ENCODE measurements at regions not wholly inside any gene's neighbourhood (a gene's known extent, or its start where the extent isn't known, plus 50 kb on each side); places are given as distances from the start of the nearest gene placed in this dataset.

DNA sequence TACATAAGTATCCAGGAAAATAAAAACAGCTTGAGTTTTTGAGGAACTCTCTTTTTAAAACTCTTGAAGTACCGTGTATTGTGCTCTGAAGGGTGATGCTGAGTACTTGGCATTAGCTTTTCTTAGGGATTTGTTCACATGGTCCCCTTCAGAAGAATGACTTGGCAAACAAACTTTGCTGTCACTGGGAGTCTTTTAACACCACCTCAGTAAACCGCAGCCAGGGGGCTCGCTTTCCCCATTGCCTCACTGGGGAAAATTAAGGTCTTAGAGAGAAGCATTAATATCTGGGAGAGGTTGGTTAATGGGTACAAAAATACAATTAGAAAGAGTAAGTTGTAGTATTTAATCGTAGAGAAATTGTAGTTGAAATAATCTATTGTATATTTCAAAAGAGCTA lies 105.9 kb upstream of the DAP start:
- no peaks in the 10 kb centered on the region for H4K20me1 ChIP-seq (ENCODE audit: insufficient read depth, poor library complexity, severe bottlenecking)
- no peaks in the 10 kb centered on the region for H3K36me3 ChIP-seq (replicated peaks; ENCODE audit: insufficient read depth, low read depth)
- H3K4me2 ChIP-seq, result no peak overlapping the region
- H3K4me3 ChIP-seq, result no peak overlapping the region
- H3K27ac ChIP-seq, result no peak overlapping the region
- H3K79me2 ChIP-seq, result no peaks in the 10 kb centered on the region
- H3K9me2 ChIP-seq (replicated peaks; ENCODE audit: insufficient read depth), result no peaks in the 10 kb centered on the region
- no peak overlapping the region for H2AFZ ChIP-seq
- H3K27me3 ChIP-seq, result no peaks in the 10 kb centered on the region
- peak; percentile 17 for TF ChIP-seq CTCF (IDR thresholded peaks at IDR 0.05; ENCODE audit: poor library complexity)
- no peak for TF ChIP-seq EZH2 (IDR thresholded peaks at IDR 0.05; ENCODE audit: borderline replicate concordance)
- DNase-seq (ENCODE audit: low spot score), result no peak
- whole genome bisulfite sequencing (ENCODE audit: low lambda C conversion rate, missing lambda C conversion rate), result 43% methylated on average over 4 of the region's 4 CpGs
- H3K4me1 ChIP-seq (ENCODE audit: insufficient read depth), result no peaks in the 10 kb centered on the region
- no peaks in the 10 kb centered on the region for H3K9me3 ChIP-seq (ENCODE audit: low read depth)

DNA sequence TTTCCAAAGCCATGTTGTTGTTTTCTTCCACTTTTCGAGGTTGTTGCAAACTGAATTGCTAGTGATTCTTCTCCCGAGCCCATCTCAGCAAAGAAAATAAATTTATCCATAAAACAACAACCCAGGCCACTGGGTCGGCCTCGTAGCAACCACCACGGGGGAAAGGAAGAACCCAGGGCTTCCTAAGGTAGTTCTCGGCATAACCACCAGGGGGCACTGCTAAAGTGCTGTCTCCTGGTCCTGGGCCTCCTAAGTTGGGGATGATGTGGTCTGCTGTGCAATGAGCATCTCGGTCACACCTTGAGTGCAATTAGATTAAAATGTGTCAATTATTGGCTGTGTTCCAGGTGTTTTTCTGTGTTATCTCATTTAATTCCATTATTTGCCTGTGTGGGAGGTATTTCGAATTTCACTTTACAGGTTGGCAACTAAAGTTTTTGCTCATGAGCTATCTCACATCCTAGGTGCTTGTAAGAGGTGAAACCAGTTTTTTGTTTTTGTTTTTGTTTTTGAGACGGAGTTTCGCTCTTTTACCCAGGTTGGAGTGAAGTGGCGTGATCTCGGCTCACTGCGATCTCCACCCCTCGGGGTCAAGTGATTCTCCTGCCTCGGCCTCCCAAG lies 102.8 kb upstream of the DAP start:
- no peaks in the 10 kb centered on the region for H4K20me1 ChIP-seq (ENCODE audit: insufficient read depth, poor library complexity, severe bottlenecking)
- H2AFZ ChIP-seq, result no peak overlapping the region
- H3K4me1 ChIP-seq (ENCODE audit: insufficient read depth), result no peaks in the 10 kb centered on the region
- H3K4me2 ChIP-seq, result no peak overlapping the region
- no peaks in the 10 kb centered on the region for H3K36me3 ChIP-seq (replicated peaks; ENCODE audit: insufficient read depth, low read depth)
- TF ChIP-seq EZH2 (IDR thresholded peaks at IDR 0.05; ENCODE audit: borderline replicate concordance) (no peak), CTCF (IDR thresholded peaks at IDR 0.05; ENCODE audit: poor library complexity) (peak; percentile 65)
- WGBS (ENCODE audit: low lambda C conversion rate, missing lambda C conversion rate), result 72% methylated on average over 15 of the region's 15 CpGs
- H3K9me2 ChIP-seq (replicated peaks; ENCODE audit: insufficient read depth), result no peaks in the 10 kb centered on the region
- H3K79me2 ChIP-seq, result no peaks in the 10 kb centered on the region
- DNase-seq (ENCODE audit: low spot score), result peak; percentile 48
- H3K27ac ChIP-seq, result no peak overlapping the region
- no peaks in the 10 kb centered on the region for H3K27me3 ChIP-seq
- no peak overlapping the region for H3K4me3 ChIP-seq
- H3K9me3 ChIP-seq (ENCODE audit: low read depth), result no peaks in the 10 kb centered on the region

- H3K4me2 ChIP-seq, result no peak overlapping the region
- H3K79me2 ChIP-seq, result no peaks in the 10 kb centered on the region
- no peak overlapping the region for H3K27ac ChIP-seq
- H3K9me2 ChIP-seq (replicated peaks; ENCODE audit: insufficient read depth), result no peaks in the 10 kb centered on the region
- DNase-seq (ENCODE audit: low spot score), result no peak
- no peaks in the 10 kb centered on the region for H4K20me1 ChIP-seq (ENCODE audit: insufficient read depth, poor library complexity, severe bottlenecking)
- TF ChIP-seq CTCF (IDR thresholded peaks at IDR 0.05; ENCODE audit: poor library complexity) (no peak), EZH2 (IDR thresholded peaks at IDR 0.05; ENCODE audit: borderline replicate concordance) (no peak), EZH2phosphoT487 (IDR thresholded peaks at IDR 0.05; ENCODE audit: low read depth, severe bottlenecking, unreplicated experiment) (no peak)
- 100% methylated on average over 1 of the region's 1 CpG for WGBS (ENCODE audit: low lambda C conversion rate, missing lambda C conversion rate)
- no peaks in the 10 kb centered on the region for H3K27me3 ChIP-seq
- no peaks in the 10 kb centered on the region for H3K9me3 ChIP-seq (ENCODE audit: low read depth)
- H3K4me1 ChIP-seq (ENCODE audit: insufficient read depth), result peaks cover 5% of the 10 kb centered on the region
- H3K36me3 ChIP-seq (replicated peaks; ENCODE audit: insufficient read depth, low read depth), result no peaks in the 10 kb centered on the region
- no peak overlapping the region for H3K4me3 ChIP-seq
- no peak overlapping the region for H2AFZ ChIP-seq
Observed at GRCh38 chr5:10862085-10862484, 101.1 kb upstream of the DAP start.

DNA sequence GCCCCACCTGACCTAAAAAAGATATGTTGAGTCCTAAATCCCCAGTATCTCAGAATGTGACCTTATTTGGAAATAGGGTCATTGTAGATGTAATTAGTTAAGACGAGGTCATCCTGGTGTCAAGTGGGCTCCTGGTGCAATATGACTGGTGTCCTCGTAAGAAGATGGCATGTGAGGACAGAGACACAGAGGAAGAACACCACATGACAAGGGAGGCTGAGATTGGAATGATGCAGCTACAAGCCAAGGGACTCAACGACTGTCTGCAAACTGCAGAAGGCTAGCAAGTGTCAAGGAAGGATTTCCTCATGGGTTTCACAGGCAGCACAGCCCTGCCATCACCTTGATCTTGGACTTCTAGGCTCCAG lies 100.4 kb upstream of the DAP start:
- H3K79me2 ChIP-seq, result no peaks in the 10 kb centered on the region
- no peaks in the 10 kb centered on the region for H3K9me2 ChIP-seq (replicated peaks; ENCODE audit: insufficient read depth)
- no peak for TF ChIP-seq EZH2 (IDR thresholded peaks at IDR 0.05; ENCODE audit: borderline replicate concordance)
- TF ChIP-seq EZH2phosphoT487 (IDR thresholded peaks at IDR 0.05; ENCODE audit: low read depth, severe bottlenecking, unreplicated experiment), result no peak
- no peak for TF ChIP-seq CTCF (IDR thresholded peaks at IDR 0.05; ENCODE audit: poor library complexity)
- H3K27me3 ChIP-seq, result no peaks in the 10 kb centered on the region
- no peak overlapping the region for H3K4me2 ChIP-seq
- no peak for DNase-seq (ENCODE audit: low spot score)
- no peak overlapping the region for H2AFZ ChIP-seq
- H3K4me3 ChIP-seq, result no peak overlapping the region
- no peaks in the 10 kb centered on the region for H4K20me1 ChIP-seq (ENCODE audit: insufficient read depth, poor library complexity, severe bottlenecking)
- H3K27ac ChIP-seq, result no peak overlapping the region
- H3K4me1 ChIP-seq (ENCODE audit: insufficient read depth), result peaks cover 10% of the 10 kb centered on the region
- H3K36me3 ChIP-seq (replicated peaks; ENCODE audit: insufficient read depth, low read depth), result no peaks in the 10 kb centered on the region
- WGBS (ENCODE audit: low lambda C conversion rate, missing lambda C conversion rate), result 83% methylated on average over 3 of the region's 3 CpGs
- no peaks in the 10 kb centered on the region for H3K9me3 ChIP-seq (ENCODE audit: low read depth)

Measured in hepatocyte (in vitro differentiated cells).